Fibroblast of the aortic adventitia (primary cell): ENCODE measurements at regions not wholly inside any gene's neighbourhood (a gene's known extent, or its start where the extent isn't known, plus 50 kb on each side); places are given as distances from the start of the nearest gene placed in this dataset.

Experiments used
- DNase-seq: peaks from one replicate; pipeline ENCODE4 v3.0.0-alpha.2; 2010; ENCODE audit warnings: low read depth
- H3K4me3 ChIP-seq: 2 replicates; pipeline ENCODE4 v1.5.1; 2011; ENCODE audit warnings: low read depth, mild to moderate bottlenecking, control low read depth, low read length, moderate library complexity
- TF ChIP-seq, protein P1 (sequence below): IDR thresholded peaks from 2 replicates; pipeline ENCODE4 v1.5.1; 2011; ENCODE audit warnings: mild to moderate bottlenecking, low read length, control low read depth, inconsistent platforms; ENCODE audit not compliant: insufficient read depth

DNA sequence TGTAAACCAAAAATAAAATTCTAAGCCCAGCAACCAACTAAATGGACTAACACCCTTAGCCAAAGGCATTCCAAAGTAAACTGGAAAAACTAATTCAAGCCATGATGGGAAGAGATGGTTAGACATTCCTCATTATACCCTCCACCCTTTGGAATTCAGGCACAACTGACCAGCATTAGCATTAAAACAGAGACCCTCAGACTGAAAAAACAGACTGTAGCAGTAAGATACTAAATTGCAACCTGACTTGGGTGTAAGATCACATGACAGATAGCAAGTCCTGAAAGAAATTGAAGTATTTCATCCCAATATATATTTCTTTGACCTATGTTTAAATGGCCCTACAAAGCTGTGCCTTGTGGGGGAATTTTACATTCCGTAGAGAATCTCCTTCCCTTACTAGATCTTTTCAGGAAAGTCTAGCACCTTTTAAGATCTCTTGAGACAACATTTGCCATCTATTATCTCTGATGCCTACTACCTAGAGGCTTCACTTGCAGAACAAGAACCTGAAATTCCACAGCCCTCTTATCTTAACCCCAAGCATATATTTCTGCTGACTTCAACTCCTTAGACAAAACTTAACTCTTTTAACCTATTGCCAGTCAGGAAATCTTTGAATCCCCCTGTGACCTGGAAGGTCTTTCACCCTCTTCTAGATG, 750.2 kb upstream of the IGFBP3 start:
- no peak for DNase-seq
- TF ChIP-seq, protein P1, sequence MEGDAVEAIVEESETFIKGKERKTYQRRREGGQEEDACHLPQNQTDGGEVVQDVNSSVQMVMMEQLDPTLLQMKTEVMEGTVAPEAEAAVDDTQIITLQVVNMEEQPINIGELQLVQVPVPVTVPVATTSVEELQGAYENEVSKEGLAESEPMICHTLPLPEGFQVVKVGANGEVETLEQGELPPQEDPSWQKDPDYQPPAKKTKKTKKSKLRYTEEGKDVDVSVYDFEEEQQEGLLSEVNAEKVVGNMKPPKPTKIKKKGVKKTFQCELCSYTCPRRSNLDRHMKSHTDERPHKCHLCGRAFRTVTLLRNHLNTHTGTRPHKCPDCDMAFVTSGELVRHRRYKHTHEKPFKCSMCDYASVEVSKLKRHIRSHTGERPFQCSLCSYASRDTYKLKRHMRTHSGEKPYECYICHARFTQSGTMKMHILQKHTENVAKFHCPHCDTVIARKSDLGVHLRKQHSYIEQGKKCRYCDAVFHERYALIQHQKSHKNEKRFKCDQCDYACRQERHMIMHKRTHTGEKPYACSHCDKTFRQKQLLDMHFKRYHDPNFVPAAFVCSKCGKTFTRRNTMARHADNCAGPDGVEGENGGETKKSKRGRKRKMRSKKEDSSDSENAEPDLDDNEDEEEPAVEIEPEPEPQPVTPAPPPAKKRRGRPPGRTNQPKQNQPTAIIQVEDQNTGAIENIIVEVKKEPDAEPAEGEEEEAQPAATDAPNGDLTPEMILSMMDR, result no peak
- H3K4me3 ChIP-seq, result no peak overlapping the region

DNA sequence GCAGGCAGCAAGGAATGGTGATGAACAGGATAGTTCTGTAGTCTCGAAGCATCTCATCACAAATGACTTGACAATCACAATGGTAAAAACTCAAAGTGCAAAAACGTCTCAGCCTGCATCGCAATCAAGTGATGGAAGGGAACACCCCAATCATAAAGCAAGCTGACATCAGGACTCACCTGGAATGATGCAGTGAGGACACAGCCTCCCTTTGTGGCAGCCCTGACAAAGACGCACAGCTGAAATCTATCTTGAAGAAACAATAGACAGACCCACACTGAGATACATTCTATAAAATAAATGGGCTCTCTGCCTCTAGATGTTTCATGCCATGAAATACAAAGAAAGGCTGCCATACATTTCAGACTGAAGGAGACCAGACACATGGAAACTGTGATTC, 748.0 kb upstream of the IGFBP3 start:
- no peak overlapping the region for H3K4me3 ChIP-seq
- TF ChIP-seq, protein P1, result no peak
- no peak for DNase-seq

GRCh38 chr7:46664453-46664852, 743.4 kb upstream of the IGFBP3 start:
- no peak for DNase-seq

GRCh38 chr7:46663025-46663424, 742.0 kb upstream of the IGFBP3 start:
- TF ChIP-seq, protein P1, result no peak
- no peak overlapping the region for H3K4me3 ChIP-seq
- DNase-seq, result no peak

More at GRCh38 chr7:46664453-46664852, 743.4 kb upstream of the IGFBP3 start:
- TF ChIP-seq, protein P1, result no peak
- no peak overlapping the region for H3K4me3 ChIP-seq

- TF ChIP-seq, protein P1, result no peak
- no peak for DNase-seq
- H3K4me3 ChIP-seq, result no peak overlapping the region
These were observed 740.4 kb upstream of the IGFBP3 start for GRCh38 chr7:46661431-46661830.

DNA sequence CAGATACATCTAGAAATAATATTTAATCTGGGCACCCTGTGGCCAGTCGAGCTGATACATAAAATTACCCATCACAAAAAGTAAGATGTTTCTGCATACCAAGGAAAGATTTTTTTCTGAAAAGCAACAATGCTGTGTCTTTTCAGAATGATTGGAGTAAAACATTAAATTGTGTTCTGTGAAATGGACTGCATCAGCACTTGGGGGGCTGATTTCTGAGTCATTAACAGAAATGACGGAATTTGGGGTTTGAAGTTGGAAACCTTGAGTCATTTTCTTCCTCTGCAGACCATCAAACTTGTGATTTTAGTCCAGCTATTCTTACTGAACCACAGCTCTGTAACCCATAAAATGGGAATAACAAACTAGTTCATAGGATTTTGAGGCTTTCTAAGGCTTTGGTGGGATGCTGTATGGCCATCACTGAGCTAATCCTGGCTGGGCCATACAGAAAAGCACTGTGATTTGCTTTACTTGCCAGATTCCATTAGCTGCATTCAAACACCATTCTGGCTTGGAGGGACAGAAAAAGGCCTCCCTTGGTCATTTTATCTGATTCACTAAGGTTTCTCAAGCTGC, 739.4 kb upstream of the IGFBP3 start:
- DNase-seq, result no peak
- no peak overlapping the region for H3K4me3 ChIP-seq
- TF ChIP-seq, protein P1, result no peak
